ENCODE measurements at regions not wholly inside any gene's neighbourhood (a gene's known extent, or its start where the extent isn't known, plus 50 kb on each side); places are given as distances from the start of the nearest gene placed in this dataset.

DNA sequence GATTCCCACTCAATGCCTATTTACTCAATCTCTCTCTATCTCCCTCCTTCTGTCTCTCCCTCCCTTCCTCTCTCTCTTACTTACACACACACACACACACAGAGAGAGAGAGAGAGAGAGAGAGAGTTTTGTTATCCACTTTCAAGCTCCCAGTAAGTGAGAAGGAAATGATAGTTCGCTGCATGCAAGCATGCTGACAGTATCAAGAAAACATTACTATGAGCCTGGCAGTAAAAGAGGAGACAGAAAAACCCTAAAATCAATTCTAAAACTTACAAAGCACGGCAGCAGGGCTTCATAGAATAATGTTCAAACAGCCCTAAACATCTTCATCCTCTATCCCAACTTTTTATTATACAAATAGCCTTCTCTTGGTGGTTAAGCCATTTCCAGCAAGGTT lies 171.9 kb downstream of the FOXO1 start:
- H3K4me1 Mint-ChIP-seq, result peaks cover 12% of the 10 kb centered on the region
- H3K9me3 Mint-ChIP-seq, result peaks cover 2% of the 10 kb centered on the region
- H3K27ac Mint-ChIP-seq, result no peak overlapping the region
- no peak overlapping the region for H3K4me3 Mint-ChIP-seq
- H2AFZ ChIP-seq (replicated peaks), result no peak overlapping the region
- H3K79me2 ChIP-seq (ENCODE audit: low read depth), result no peaks in the 10 kb centered on the region
- H3K36me3 Mint-ChIP-seq, result no peaks in the 10 kb centered on the region
- H3K4me3 ChIP-seq, result no peak overlapping the region
- H3F3A ChIP-seq (ENCODE audit: low read depth), result no peaks in the 10 kb centered on the region
- no peaks in the 10 kb centered on the region for H4K20me1 ChIP-seq (ENCODE audit: low read depth)
- DNase-seq (ENCODE audit: low spot score), result no peak
- no peak overlapping the region for H3K9ac ChIP-seq
- H3K27me3 ChIP-seq, result no peaks in the 10 kb centered on the region
- no peak overlapping the region for H3K4me2 ChIP-seq
- H3K27ac ChIP-seq, result no peak overlapping the region
- no peaks in the 10 kb centered on the region for H3K9me3 ChIP-seq (ENCODE audit: low read depth)
- H3K36me3 ChIP-seq, result no peaks in the 10 kb centered on the region
- TF ChIP-seq, protein P1, sequence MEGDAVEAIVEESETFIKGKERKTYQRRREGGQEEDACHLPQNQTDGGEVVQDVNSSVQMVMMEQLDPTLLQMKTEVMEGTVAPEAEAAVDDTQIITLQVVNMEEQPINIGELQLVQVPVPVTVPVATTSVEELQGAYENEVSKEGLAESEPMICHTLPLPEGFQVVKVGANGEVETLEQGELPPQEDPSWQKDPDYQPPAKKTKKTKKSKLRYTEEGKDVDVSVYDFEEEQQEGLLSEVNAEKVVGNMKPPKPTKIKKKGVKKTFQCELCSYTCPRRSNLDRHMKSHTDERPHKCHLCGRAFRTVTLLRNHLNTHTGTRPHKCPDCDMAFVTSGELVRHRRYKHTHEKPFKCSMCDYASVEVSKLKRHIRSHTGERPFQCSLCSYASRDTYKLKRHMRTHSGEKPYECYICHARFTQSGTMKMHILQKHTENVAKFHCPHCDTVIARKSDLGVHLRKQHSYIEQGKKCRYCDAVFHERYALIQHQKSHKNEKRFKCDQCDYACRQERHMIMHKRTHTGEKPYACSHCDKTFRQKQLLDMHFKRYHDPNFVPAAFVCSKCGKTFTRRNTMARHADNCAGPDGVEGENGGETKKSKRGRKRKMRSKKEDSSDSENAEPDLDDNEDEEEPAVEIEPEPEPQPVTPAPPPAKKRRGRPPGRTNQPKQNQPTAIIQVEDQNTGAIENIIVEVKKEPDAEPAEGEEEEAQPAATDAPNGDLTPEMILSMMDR (IDR thresholded peaks at IDR 0.05), result no peak
- no peaks in the 10 kb centered on the region for H3K4me1 ChIP-seq
- H3K27me3 Mint-ChIP-seq (ENCODE audit: insufficient read depth, low read depth), result peaks cover 2% of the 10 kb centered on the region

DNA sequence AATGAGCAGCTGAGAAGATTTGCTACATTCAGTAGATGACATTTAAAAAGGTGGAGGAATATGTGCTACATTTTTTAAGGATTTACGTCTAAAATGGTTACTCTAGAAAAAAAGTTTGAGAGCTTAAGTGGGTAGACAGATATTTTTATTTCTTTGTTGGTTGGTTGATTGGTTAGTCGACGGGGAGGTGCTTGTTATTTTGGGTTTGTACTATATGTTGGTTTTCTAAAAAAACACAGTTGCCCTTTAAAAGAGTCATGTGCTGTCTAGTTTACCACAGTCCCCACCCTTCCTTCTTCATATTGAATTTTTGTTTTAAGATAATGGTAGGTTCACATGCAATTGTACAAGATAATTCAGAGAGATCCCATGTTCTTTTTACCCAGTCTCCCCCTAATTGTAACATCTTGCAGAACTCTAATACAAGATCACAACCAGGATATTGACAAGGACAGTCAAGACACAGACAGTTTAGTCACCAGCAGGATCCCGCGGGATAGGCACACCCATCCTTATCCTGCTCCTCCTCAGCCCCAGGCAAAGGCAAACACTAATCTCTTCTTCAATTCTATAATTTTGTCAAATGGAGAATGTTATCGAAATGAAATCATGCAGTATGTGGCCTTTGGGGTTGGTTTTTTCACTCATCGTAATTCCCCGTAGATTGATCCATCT lies 171.4 kb downstream of the FOXO1 start:
- Mint-ChIP-seq H3K27ac (no peak overlapping the region), H3K9me3 (peaks cover 2% of the 10 kb centered on the region), H3K4me3 (no peak overlapping the region), H3K4me1 (peaks cover 6% of the 10 kb centered on the region), H3K27me3 (ENCODE audit: insufficient read depth, low read depth) (peaks cover 2% of the 10 kb centered on the region), H3K36me3 (no peaks in the 10 kb centered on the region)
- Histone ChIP-seq H3F3A (ENCODE audit: low read depth) (no peaks in the 10 kb centered on the region), H4K20me1 (ENCODE audit: low read depth) (no peaks in the 10 kb centered on the region), H3K27ac (no peak overlapping the region), H2AFZ (replicated peaks) (no peak overlapping the region), H3K4me1 (no peaks in the 10 kb centered on the region), H3K4me3 (no peak overlapping the region), H3K4me2 (no peak overlapping the region), H3K27me3 (no peaks in the 10 kb centered on the region), H3K36me3 (no peaks in the 10 kb centered on the region), H3K9ac (no peak overlapping the region), H3K79me2 (ENCODE audit: low read depth) (no peaks in the 10 kb centered on the region), H3K9me3 (ENCODE audit: low read depth) (no peaks in the 10 kb centered on the region)
- TF ChIP-seq EZH2phosphoT487 (IDR thresholded peaks at IDR 0.05) (no peak), EZH2 (IDR thresholded peaks at IDR 0.05) (no peak)
- TF ChIP-seq, protein P1 (IDR thresholded peaks at IDR 0.05), result no peak
- no peak for DNase-seq (ENCODE audit: low spot score)

DNA sequence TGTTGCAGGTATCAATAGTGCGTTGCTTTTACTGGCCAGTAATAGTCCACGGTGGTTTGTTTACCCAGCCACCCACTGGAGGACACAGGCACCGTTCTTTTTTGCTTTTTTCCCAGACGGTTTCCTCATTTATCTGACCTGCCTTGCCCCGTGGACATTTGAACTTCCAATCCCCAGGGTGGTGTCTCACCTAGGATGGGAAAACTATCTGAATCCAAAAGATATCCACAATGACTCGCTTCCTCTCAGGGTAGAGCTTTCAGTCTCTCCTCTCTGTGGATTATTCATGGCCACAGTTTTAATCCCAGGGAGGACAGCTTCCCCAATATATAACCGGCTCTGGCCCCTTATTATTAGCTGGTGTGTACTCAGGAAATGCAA lies 170.8 kb downstream of the FOXO1 start:
- H3K27me3 Mint-ChIP-seq (ENCODE audit: insufficient read depth, low read depth), result peaks cover 2% of the 10 kb centered on the region
- Histone ChIP-seq H3K9me3 (ENCODE audit: low read depth) (no peaks in the 10 kb centered on the region), H3K36me3 (no peaks in the 10 kb centered on the region), H3K4me2 (no peak overlapping the region), H3K9ac (no peak overlapping the region), H3F3A (ENCODE audit: low read depth) (no peaks in the 10 kb centered on the region), H4K20me1 (ENCODE audit: low read depth) (no peaks in the 10 kb centered on the region), H3K4me1 (no peaks in the 10 kb centered on the region), H3K27ac (no peak overlapping the region), H3K79me2 (ENCODE audit: low read depth) (no peaks in the 10 kb centered on the region), H3K4me3 (no peak overlapping the region), H2AFZ (replicated peaks) (no peak overlapping the region), H3K27me3 (no peaks in the 10 kb centered on the region)
- no peaks in the 10 kb centered on the region for H3K36me3 Mint-ChIP-seq
- no peak for DNase-seq (ENCODE audit: low spot score)
- no peak for TF ChIP-seq EZH2phosphoT487 (IDR thresholded peaks at IDR 0.05)
- TF ChIP-seq EZH2 (IDR thresholded peaks at IDR 0.05), result no peak
- TF ChIP-seq, protein P1 (IDR thresholded peaks at IDR 0.05), result no peak
- no peak overlapping the region for H3K27ac Mint-ChIP-seq
- peaks cover 2% of the 10 kb centered on the region for H3K9me3 Mint-ChIP-seq
- H3K4me3 Mint-ChIP-seq, result no peak overlapping the region
- peaks cover 4% of the 10 kb centered on the region for H3K4me1 Mint-ChIP-seq
